ENCODE measurements at regions not wholly inside any gene's neighbourhood (a gene's known extent, or its start where the extent isn't known, plus 50 kb on each side); places are given as distances from the start of the nearest gene placed in this dataset.

DNA sequence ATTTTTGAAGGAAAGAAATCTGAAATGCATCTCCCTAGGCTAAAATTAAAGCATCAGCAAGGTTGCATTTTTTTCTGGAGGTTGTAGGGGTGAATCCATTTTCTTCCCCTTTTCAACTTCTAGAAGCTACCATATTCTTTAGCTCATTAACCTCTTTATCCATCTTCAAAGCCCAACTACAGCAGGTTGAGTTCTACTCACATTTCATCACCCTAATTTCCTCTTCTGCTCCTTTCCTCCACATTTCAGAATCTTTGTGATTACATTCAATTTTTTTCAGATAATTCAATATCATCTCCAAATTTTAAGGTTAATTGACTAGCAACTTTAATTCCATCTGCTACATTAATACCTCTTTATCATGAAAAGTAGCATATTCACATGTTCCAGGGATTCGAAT lies 2655.7 kb upstream of the PCDH20 start:
- DNase-seq (ENCODE audit: low spot score): no peak
- no peak for TF ChIP-seq CTCF (IDR thresholded peaks at IDR 0.05; ENCODE audit: extremely low read depth, insufficient read depth, missing control alignments)
- in situ Hi-C loops (cut with MboI; ENCODE audit: low pct_unique_long_range_greater_than_20kb, low sequenced_read_pairs, unreplicated experiment): no loop called here

- in situ Hi-C loops (cut with MboI; ENCODE audit: low pct_unique_long_range_greater_than_20kb, low sequenced_read_pairs, unreplicated experiment): no loop called here
- no peak for DNase-seq (ENCODE audit: low spot score)
- no peak for TF ChIP-seq CTCF (IDR thresholded peaks at IDR 0.05; ENCODE audit: extremely low read depth, insufficient read depth, missing control alignments)
Observed at GRCh38 chr13:64069892-64070291, 2654.2 kb upstream of the PCDH20 start.

DNA sequence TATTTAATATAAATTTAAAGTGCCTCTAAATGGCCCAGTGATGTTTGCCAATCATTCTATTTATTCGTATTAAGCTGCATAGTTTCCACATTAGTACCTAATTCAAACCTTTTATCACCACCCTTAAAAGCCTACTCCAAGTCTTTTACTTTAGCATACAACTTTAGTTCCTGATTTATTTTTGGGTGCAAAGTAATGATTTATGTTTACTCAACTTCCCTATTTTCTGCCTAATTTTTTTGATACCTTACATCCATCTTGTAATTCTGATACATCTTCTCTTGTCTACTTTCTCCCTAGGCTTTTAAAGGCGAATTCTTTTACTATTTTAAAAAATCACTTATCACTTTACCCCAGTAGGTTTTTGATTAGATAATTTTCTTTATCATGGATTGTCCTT lies 2651.1 kb upstream of the PCDH20 start:
- no peak for DNase-seq (ENCODE audit: low spot score)
- in situ Hi-C loops (cut with MboI; ENCODE audit: low pct_unique_long_range_greater_than_20kb, low sequenced_read_pairs, unreplicated experiment): no loop called here
- no peak for TF ChIP-seq CTCF (IDR thresholded peaks at IDR 0.05; ENCODE audit: extremely low read depth, insufficient read depth, missing control alignments)

DNA sequence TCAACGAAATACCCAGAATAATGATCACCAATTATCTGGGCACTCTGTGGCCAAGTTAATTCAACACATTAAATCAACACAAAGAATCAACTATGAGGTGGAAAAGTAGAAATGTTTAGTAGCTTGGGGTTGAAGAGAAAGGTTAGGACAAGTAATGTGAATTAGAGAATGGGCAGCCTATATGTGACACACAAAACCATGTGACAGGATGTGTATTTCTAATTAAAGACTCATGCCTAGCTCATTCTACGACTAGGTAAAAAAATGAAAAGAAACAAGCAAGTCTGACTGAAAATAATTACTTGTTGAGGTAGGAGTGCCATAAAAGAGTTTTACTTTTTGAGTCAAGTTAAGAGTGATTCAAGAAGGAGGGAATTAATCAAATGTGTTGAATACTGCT lies 2646.0 kb upstream of the PCDH20 start:
- no peak for TF ChIP-seq CTCF (IDR thresholded peaks at IDR 0.05; ENCODE audit: extremely low read depth, insufficient read depth, missing control alignments)
- in situ Hi-C loops (cut with MboI; ENCODE audit: low pct_unique_long_range_greater_than_20kb, low sequenced_read_pairs, unreplicated experiment): no loop called here
- no peak for DNase-seq (ENCODE audit: low spot score)

- no peak for TF ChIP-seq CTCF (IDR thresholded peaks at IDR 0.05; ENCODE audit: extremely low read depth, insufficient read depth, missing control alignments)
- DNase-seq (ENCODE audit: low spot score): no peak
- in situ Hi-C loops (cut with MboI; ENCODE audit: low pct_unique_long_range_greater_than_20kb, low sequenced_read_pairs, unreplicated experiment): no loop called here
Observed at GRCh38 chr13:64057372-64058020, 2641.8 kb upstream of the PCDH20 start.

- in situ Hi-C loops (cut with MboI; ENCODE audit: low pct_unique_long_range_greater_than_20kb, low sequenced_read_pairs, unreplicated experiment): no loop called here
- no peak for DNase-seq (ENCODE audit: low spot score)
- no peak for TF ChIP-seq CTCF (IDR thresholded peaks at IDR 0.05; ENCODE audit: extremely low read depth, insufficient read depth, missing control alignments)
Observed at GRCh38 chr13:64054321-64054720, 2638.7 kb upstream of the PCDH20 start.

- no peak for DNase-seq (ENCODE audit: low spot score)
- TF ChIP-seq CTCF (IDR thresholded peaks at IDR 0.05; ENCODE audit: extremely low read depth, insufficient read depth, missing control alignments): peak; percentile 2
- in situ Hi-C loops (cut with MboI; ENCODE audit: low pct_unique_long_range_greater_than_20kb, low sequenced_read_pairs, unreplicated experiment): no loop called here
Observed at GRCh38 chr13:64052521-64052920, 2636.9 kb upstream of the PCDH20 start.

Measured in GM13977 (cell line).